ENCODE measurements at regions not wholly inside any gene's neighbourhood (a gene's known extent, or its start where the extent isn't known, plus 50 kb on each side); places are given as distances from the start of the nearest gene placed in this dataset.

- H3K27ac ChIP-seq = no peak overlapping the region
- no peak for ATAC-seq
- H3K4me3 ChIP-seq = no peak overlapping the region
- TF ChIP-seq POLR2A (IDR thresholded peaks at IDR 0.05) = no peak
- TF ChIP-seq CTCF (IDR thresholded peaks at IDR 0.05 in 4 of 5, conservative IDR thresholded peaks at IDR 0.05 in 1 of 5) = no peak
- H3K27me3 ChIP-seq = no peaks in the 10 kb centered on the region
- H3K9me3 ChIP-seq = no peaks in the 10 kb centered on the region
- H3K4me1 ChIP-seq = no peaks in the 10 kb centered on the region
- DNase-seq = no peak
- no peaks in the 10 kb centered on the region for H3K36me3 ChIP-seq
- intact Hi-C loops (cut with DNase I; ENCODE audit: low total_unique reads) (no loop called here), in situ Hi-C loops (cut with MboI; ENCODE audit: low sequenced_read_pairs in 4 of 4) (no loop called here)
These were observed 258.5 kb downstream of the FGF9 start for GRCh38 chr13:21929400-21929799.

GRCh38 chr13:21930536-21930935 is 259.7 kb downstream of the FGF9 start:
- no peaks in the 10 kb centered on the region for H3K9me3 ChIP-seq
- no peak overlapping the region for H3K27ac ChIP-seq
- TF ChIP-seq POLR2A (IDR thresholded peaks at IDR 0.05) (no peak), CTCF (IDR thresholded peaks at IDR 0.05 in 4 of 5, conservative IDR thresholded peaks at IDR 0.05 in 1 of 5) (no peak)
- intact Hi-C loops (cut with DNase I; ENCODE audit: low total_unique reads) (no loop called here), in situ Hi-C loops (cut with MboI; ENCODE audit: low sequenced_read_pairs in 4 of 4) (no loop called here)
- no peak overlapping the region for H3K4me3 ChIP-seq
- no peak for ATAC-seq
- H3K27me3 ChIP-seq = no peaks in the 10 kb centered on the region
- H3K4me1 ChIP-seq = no peaks in the 10 kb centered on the region
- H3K36me3 ChIP-seq = no peaks in the 10 kb centered on the region
- DNase-seq = no peak

GRCh38 chr13:21932578-21932977 is 261.7 kb downstream of the FGF9 start:
- DNase-seq = no peak
- no peak for ATAC-seq
- Histone ChIP-seq H3K27ac (no peak overlapping the region), H3K4me3 (no peak overlapping the region), H3K4me1 (no peaks in the 10 kb centered on the region), H3K9me3 (no peaks in the 10 kb centered on the region), H3K36me3 (no peaks in the 10 kb centered on the region), H3K27me3 (no peaks in the 10 kb centered on the region)
- intact Hi-C loops (cut with DNase I; ENCODE audit: low total_unique reads) (no loop called here), in situ Hi-C loops (cut with MboI; ENCODE audit: low sequenced_read_pairs in 4 of 4) (no loop called here)
- TF ChIP-seq CTCF (IDR thresholded peaks at IDR 0.05 in 4 of 5, conservative IDR thresholded peaks at IDR 0.05 in 1 of 5) = no peak
- no peak for TF ChIP-seq POLR2A (IDR thresholded peaks at IDR 0.05)

GRCh38 chr13:21932996-21933395 is 262.1 kb downstream of the FGF9 start:
- intact Hi-C loops (cut with DNase I; ENCODE audit: low total_unique reads) (no loop called here), in situ Hi-C loops (cut with MboI; ENCODE audit: low sequenced_read_pairs in 4 of 4) (no loop called here)
- no peaks in the 10 kb centered on the region for H3K4me1 ChIP-seq
- H3K27ac ChIP-seq = no peak overlapping the region
- H3K4me3 ChIP-seq = no peak overlapping the region
- H3K36me3 ChIP-seq = no peaks in the 10 kb centered on the region
- H3K9me3 ChIP-seq = no peaks in the 10 kb centered on the region
- DNase-seq (no peak), ATAC-seq (no peak)
- no peaks in the 10 kb centered on the region for H3K27me3 ChIP-seq
- TF ChIP-seq CTCF (IDR thresholded peaks at IDR 0.05 in 4 of 5, conservative IDR thresholded peaks at IDR 0.05 in 1 of 5) (no peak), POLR2A (IDR thresholded peaks at IDR 0.05) (no peak)

- Histone ChIP-seq H3K27me3 (no peaks in the 10 kb centered on the region), H3K4me3 (no peak overlapping the region), H3K9me3 (no peaks in the 10 kb centered on the region), H3K4me1 (no peaks in the 10 kb centered on the region), H3K27ac (no peak overlapping the region), H3K36me3 (no peaks in the 10 kb centered on the region)
- in situ Hi-C loops (cut with MboI; ENCODE audit: low sequenced_read_pairs in 4 of 4) (no loop called here), intact Hi-C loops (cut with DNase I; ENCODE audit: low total_unique reads) (no loop called here)
- no peak for DNase-seq
- no peak for ATAC-seq
- no peak for TF ChIP-seq CTCF (IDR thresholded peaks at IDR 0.05 in 4 of 5, conservative IDR thresholded peaks at IDR 0.05 in 1 of 5)
These were observed 263.4 kb downstream of the FGF9 start for GRCh38 chr13:21934284-21934683.

All from gastrocnemius medialis (tissue), 4 donors.